Testis (tissue), 2 donors: ENCODE measurements at regions not wholly inside any gene's neighbourhood (a gene's known extent, or its start where the extent isn't known, plus 50 kb on each side); places are given as distances from the start of the nearest gene placed in this dataset.

Experiments used
- POLR2A ChIP-seq: fragments of 450-650 bp; IDR thresholded peaks from one replicate; pipeline ENCODE4 v1.6.1; 2017; ENCODE audit warnings: antibody characterized with exemption, mild to moderate bottlenecking, moderate library complexity
- TF ChIP-seq, protein P1 (sequence below), 3 experiments: fragments of 450-650 bp in 2 of 3; fragments of 200-600 bp in 1 of 3; sonication (generic) in 1 of 3; IDR thresholded peaks; one replicate each; pipeline ENCODE4 v1.5.1; 2016 to 2019; ENCODE audit warnings: antibody characterized with exemption in 3 of 3, mild to moderate bottlenecking in 2 of 3, moderate library complexity in 1 of 3

DNA sequence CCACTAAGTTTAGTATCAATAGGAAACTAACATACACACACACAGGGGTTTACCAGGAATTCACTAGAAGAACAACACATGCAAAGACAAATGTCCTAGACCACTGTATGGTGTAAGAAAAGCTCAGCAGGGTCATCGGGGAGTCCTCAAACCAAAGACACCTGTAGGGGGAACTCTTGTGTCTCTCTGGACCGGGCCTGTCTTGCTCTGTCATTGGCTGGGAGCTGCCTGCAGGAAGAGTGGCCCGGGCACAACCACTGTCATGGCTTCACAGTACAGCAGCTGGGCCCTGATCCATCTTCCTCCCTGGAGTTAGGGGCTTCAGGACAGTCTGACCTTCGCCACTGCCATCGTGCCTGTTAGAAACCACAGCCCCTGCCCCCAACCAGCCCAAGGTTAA lies 263.6 kb upstream of the DYNLRB2 start:
- TF ChIP-seq, protein P1, sequence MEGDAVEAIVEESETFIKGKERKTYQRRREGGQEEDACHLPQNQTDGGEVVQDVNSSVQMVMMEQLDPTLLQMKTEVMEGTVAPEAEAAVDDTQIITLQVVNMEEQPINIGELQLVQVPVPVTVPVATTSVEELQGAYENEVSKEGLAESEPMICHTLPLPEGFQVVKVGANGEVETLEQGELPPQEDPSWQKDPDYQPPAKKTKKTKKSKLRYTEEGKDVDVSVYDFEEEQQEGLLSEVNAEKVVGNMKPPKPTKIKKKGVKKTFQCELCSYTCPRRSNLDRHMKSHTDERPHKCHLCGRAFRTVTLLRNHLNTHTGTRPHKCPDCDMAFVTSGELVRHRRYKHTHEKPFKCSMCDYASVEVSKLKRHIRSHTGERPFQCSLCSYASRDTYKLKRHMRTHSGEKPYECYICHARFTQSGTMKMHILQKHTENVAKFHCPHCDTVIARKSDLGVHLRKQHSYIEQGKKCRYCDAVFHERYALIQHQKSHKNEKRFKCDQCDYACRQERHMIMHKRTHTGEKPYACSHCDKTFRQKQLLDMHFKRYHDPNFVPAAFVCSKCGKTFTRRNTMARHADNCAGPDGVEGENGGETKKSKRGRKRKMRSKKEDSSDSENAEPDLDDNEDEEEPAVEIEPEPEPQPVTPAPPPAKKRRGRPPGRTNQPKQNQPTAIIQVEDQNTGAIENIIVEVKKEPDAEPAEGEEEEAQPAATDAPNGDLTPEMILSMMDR (IDR thresholded peaks at IDR 0.05), result no peak
- no peak for TF ChIP-seq POLR2A
